Upper lobe of left lung (tissue), 6 donors: ENCODE measurements at regions not wholly inside any gene's neighbourhood (a gene's known extent, or its start where the extent isn't known, plus 50 kb on each side); places are given as distances from the start of the nearest gene placed in this dataset.

Source experiments
- ATAC-seq, 2 donors: fragments of 200-7000 bp; cut with Tn5 transposase; one replicate each; pipeline ENCODE4 v1.9.1; 2022; ENCODE audit warnings: mild to moderate bottlenecking in 2 of 2, moderate library complexity in 2 of 2; ENCODE audit not compliant: low FRiP score in 2 of 2
- DNase-seq, 2 donors: peaks; one replicate each; pipeline ENCODE4 v3.0.0-alpha.2; 2019 to 2020
- H3K27ac ChIP-seq, 4 donors: fragments of 200-600 bp; sonication (generic); one replicate each; pipeline ENCODE4 v1.5.1; 2016 to 2019
- H3K27me3 ChIP-seq, 4 donors: fragments of 200-600 bp; sonication (generic); one replicate each; pipeline ENCODE4 v1.5.1; 2017 to 2019
- H3K36me3 ChIP-seq, 4 donors: fragments of 200-600 bp; sonication (generic); one replicate each; pipeline ENCODE4 v1.5.1; 2016 to 2019
- H3K4me1 ChIP-seq, 4 donors: fragments of 200-600 bp; sonication (generic); one replicate each; pipeline ENCODE4 v1.5.1; 2018 to 2019
- H3K4me3 ChIP-seq, 4 donors: fragments of 200-600 bp; sonication (generic); one replicate each; pipeline ENCODE4 v1.5.1; 2017 to 2019; ENCODE audit warnings: mild to moderate bottlenecking in 2 of 4, moderate library complexity in 1 of 4
- H3K9me3 ChIP-seq, 4 donors: fragments of 200-600 bp; sonication (generic); one replicate each; pipeline ENCODE4 v1.5.1; 2018 to 2019
- CTCF ChIP-seq, 6 experiments: fragments of 450-650 bp in 4 of 6; fragments of 200-600 bp in 2 of 6; sonication (generic) in 2 of 6; IDR thresholded peaks; one replicate each; pipeline ENCODE4 v1.5.1; 2016 to 2019; ENCODE audit warnings: antibody characterized with exemption in 6 of 6
- EP300 ChIP-seq, 4 donors: sonication (generic); formaldehyde crosslinking; IDR thresholded peaks; one replicate each; pipeline ENCODE4 v1.5.1; 2017; ENCODE audit warnings: antibody characterized with exemption in 4 of 4, control low read depth in 2 of 4
- POLR2A ChIP-seq, 4 donors: fragments of 450-650 bp; IDR thresholded peaks; one replicate each; pipeline ENCODE4 v1.5.1; 2016 to 2017; ENCODE audit warnings: antibody characterized with exemption in 4 of 4, mild to moderate bottlenecking in 2 of 4
- POLR2AphosphoS5 ChIP-seq, 2 donors: sonication (generic); formaldehyde crosslinking; IDR thresholded peaks; one replicate each; pipeline ENCODE4 v1.5.1; 2017; ENCODE audit warnings: antibody characterized with exemption in 2 of 2
- WGBS, 2 donors: methylation state at CpG; one replicate each; pipeline ENCODE4 v1.1.5; 2017 to 2018; 5-methylcytosine and 5-hydroxymethylcytosine counted together
- donor health status: DM: no; HTN: no; CAD: no; lungs with moderate emphysema.
- donor health status: DM: no; HTN: yes; CAD: no; lungs with severe emphysema.

- peak in 1 of 2 donors; percentile 82 for ATAC-seq
Observed at GRCh38 chr7:155377838-155378579, 79.9 kb upstream of the EN2 start.

GRCh38 chr7:155378580-155378934, 79.4 kb upstream of the EN2 start:
- no peak overlapping the region for H3K27ac ChIP-seq
- 9 to 13% methylated on average over 6 of the region's 6 CpGs for WGBS, 2 donors
- TF ChIP-seq EP300 (IDR thresholded peaks at IDR 0.05) (no peak), POLR2A (IDR thresholded peaks at IDR 0.05) (no peak), POLR2AphosphoS5 (IDR thresholded peaks at IDR 0.05) (no peak), CTCF (IDR thresholded peaks at IDR 0.05) (no peak)
- no peaks in the 10 kb centered on the region for H3K36me3 ChIP-seq
- DNase-seq (no peak), ATAC-seq (no peak)
- peaks cover 5 to 94% (median 53%) of the 10 kb centered on the region in 4 donors for H3K27me3 ChIP-seq
- H3K4me1 ChIP-seq = peaks cover 37 to 65% (median 51%) of the 10 kb centered on the region in 4 donors
- no peaks in the 10 kb centered on the region for H3K9me3 ChIP-seq
- H3K4me3 ChIP-seq = no peak overlapping the region

More at GRCh38 chr7:155377838-155378579, 79.9 kb upstream of the EN2 start:
- TF ChIP-seq EP300 (IDR thresholded peaks at IDR 0.05) = no peak
- no peak for TF ChIP-seq CTCF (IDR thresholded peaks at IDR 0.05)
- no peak for TF ChIP-seq POLR2A (IDR thresholded peaks at IDR 0.05)
- no peak for TF ChIP-seq POLR2AphosphoS5 (IDR thresholded peaks at IDR 0.05)
- peak in 1 of 2 donors; percentile 91 for DNase-seq
- 0 to 5% methylated on average over 4 to 28 of the region's 45 CpGs for WGBS, 2 donors
- Histone ChIP-seq H3K36me3 (no peaks in the 10 kb centered on the region), H3K27ac (no peak overlapping the region), H3K4me1 (peaks cover 42 to 70% (median 56%) of the 10 kb centered on the region in 4 donors), H3K27me3 (peaks cover 5 to 93% (median 54%) of the 10 kb centered on the region in 4 donors), H3K4me3 (peak overlapping the region in 3 of 4 donors; percentile 16 to 34 (median 28)), H3K9me3 (no peaks in the 10 kb centered on the region)

DNA sequence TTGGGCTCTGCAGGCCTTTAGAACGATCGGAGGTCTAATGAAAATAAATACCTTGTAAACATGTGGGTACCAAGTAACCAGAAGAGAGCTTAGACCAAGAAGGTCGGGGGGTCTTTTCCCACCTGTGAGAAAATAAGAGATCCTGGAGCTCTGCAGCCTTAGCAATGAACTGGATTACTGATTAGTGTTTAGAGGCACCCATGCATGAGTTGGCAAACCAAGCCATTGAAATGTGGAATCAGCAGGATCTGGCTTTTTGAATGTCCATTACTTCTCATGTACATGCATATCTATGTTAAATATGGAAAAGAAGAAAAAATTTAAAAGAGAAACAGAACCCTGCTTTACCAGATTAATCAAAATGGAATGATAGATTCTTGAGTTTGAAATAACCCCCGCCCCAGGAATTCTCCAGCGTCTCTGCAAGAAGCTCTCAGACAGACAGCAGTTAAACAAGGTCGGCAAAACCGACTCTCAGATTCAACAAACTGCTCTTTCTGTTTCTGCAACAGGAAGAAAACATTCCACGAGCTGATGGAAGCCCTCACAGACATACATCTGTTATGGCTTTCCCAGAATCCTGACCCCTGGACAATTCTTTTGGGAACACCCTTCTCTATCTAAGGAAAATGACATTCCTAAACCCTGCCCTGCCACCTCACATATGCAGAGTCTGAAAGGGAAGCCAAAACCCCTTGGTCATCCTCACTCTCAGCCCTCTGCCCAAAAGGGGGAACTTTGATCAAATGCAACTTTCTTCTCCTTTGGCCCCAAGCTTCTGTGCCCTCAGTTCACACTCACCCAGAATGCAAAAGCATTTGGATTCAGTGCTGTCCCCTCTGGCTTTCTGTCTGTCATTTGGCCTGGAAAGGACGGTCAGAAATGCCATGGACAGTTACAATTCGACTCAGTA, 78.7 kb upstream of the EN2 start:
- TF ChIP-seq POLR2A (IDR thresholded peaks at IDR 0.05) = no peak
- TF ChIP-seq POLR2AphosphoS5 (IDR thresholded peaks at IDR 0.05) = no peak
- TF ChIP-seq CTCF (IDR thresholded peaks at IDR 0.05) = no peak
- no peak for TF ChIP-seq EP300 (IDR thresholded peaks at IDR 0.05)
- Histone ChIP-seq H3K27me3 (peaks cover 0 to 94% (median 49%) of the 10 kb centered on the region in 4 donors), H3K4me3 (no peak overlapping the region), H3K9me3 (no peaks in the 10 kb centered on the region), H3K27ac (no peak overlapping the region), H3K4me1 (peaks cover 30 to 58% (median 44%) of the 10 kb centered on the region in 4 donors), H3K36me3 (no peaks in the 10 kb centered on the region)
- DNase-seq (no peak), ATAC-seq (no peak)
- 6 to 8% methylated on average over 10 of the region's 10 CpGs for WGBS, 2 donors

GRCh38 chr7:155380221-155380861, 77.6 kb upstream of the EN2 start:
- ATAC-seq = peak; percentile 71 to 80
- 4 to 5% methylated on average over 18 of the region's 18 CpGs for WGBS, 2 donors
- peak; percentile 33 to 73 for DNase-seq
- H3K27me3 ChIP-seq = peaks cover 0 to 82% (median 41%) of the 10 kb centered on the region in 4 donors
- no peak overlapping the region for H3K27ac ChIP-seq
- TF ChIP-seq EP300 (IDR thresholded peaks at IDR 0.05) (no peak), CTCF (IDR thresholded peaks at IDR 0.05) (peak; percentile 28 to 75 (median 66))
- no peak overlapping the region for H3K4me3 ChIP-seq
- no peaks in the 10 kb centered on the region for H3K9me3 ChIP-seq
- H3K36me3 ChIP-seq = no peaks in the 10 kb centered on the region
- H3K4me1 ChIP-seq = peaks cover 19 to 47% (median 33%) of the 10 kb centered on the region in 4 donors
